ENCODE measurements at regions not wholly inside any gene's neighbourhood (a gene's known extent, or its start where the extent isn't known, plus 50 kb on each side); places are given as distances from the start of the nearest gene placed in this dataset.
"Not testable (repeated sequence)": the region's sequence is repeated elsewhere in the genome, so short reads cannot be mapped to it uniquely, and the experiment has no call there.

DNA sequence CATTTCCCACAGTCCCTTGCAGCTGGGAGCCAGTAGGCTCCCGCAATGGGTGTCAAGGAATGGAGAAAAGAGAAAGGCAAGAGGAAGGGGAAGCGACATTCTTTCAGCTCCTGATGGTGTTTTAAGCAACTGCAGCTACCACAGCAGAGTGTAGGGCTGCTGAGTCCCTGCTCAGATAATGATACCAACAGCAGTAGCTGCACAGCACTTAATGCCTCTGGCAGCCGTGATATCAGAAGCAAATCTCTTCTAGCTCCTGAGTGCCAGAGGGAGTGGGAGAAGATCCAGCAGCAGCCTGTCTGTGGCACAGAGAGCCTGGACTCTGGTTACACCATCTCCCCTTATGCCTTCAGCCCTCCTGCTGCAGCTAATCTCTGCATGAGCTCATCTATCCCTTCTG, 186.1 kb upstream of the LMCD1 start:
- DNase-seq: not testable (repeated sequence)

DNA sequence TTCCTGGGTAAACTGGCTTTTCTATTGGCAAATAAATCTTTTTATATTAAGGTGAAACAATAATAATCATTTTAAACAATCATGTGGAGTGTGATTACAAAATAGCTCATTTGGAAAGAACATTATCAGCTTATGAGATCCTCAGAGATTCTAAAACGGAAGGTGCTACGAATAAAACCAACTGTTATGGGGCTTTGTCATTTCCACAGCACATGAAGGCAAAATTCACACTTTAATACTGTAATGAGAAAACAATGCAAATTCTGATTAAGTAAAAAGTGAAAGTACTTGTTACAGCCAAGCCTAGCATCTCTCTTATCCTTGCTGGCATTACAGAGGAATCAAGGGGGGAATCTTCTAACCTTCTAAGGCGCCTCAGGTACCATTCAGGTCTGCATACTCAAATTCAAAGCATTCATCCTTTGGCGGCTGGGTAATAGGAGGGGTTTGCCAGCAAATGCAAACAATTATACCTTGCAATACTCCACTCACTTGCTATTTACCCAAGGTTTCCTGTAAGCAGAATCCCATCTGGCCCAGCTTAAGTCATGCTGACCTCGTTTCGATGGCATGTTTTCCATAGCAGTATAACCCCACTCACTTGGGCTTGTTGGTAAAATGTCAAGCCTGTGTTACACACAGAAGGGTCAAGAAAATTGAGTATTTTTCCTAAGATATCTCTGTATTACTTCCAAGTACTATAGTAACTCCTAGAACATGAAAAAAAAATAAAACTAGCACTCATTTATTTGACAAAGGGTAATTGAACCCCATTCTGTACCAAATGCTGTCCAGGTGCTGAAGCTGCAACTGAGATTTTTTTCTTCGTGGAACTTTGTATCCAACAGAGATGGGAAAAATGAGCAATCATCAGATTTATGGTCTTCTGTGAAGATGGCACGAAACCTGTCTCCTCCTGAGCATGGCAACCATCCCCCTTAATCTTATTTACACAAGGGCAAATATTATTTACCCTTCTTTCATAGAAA, 183.7 kb upstream of the LMCD1 start:
- DNase-seq: no peak

DNA sequence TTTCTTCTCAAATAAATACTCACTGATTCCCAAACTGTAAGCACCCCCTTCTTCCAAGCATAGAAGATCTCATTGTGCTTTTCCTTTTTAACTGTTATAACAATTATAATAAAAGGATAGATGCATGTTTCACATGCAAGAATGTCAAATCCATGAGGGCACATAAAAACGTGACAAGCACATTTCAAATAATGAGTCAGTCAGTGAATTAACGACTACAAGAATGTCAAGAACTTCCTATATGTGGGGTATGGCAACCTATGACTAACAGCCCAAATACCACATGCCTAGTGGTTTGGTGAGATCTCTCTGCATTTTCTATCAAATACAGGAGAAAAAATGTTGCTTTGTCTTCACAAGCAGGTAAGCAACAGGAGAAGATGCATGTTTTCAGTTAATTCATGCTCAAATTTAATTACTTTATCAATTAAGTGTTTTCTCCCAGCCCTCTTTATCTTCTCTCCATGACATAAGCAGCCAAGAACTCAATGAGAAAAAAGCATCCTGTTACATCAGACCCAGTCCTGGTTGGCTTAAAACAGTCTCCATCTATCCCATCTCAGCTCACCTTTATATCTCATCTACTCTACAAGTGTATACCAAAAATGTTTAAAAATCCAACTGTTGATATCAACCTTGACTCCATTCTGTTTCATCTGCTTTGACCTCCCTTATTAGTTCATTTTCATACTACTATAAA, 181.5 kb upstream of the LMCD1 start:
- no peak for DNase-seq

DNA sequence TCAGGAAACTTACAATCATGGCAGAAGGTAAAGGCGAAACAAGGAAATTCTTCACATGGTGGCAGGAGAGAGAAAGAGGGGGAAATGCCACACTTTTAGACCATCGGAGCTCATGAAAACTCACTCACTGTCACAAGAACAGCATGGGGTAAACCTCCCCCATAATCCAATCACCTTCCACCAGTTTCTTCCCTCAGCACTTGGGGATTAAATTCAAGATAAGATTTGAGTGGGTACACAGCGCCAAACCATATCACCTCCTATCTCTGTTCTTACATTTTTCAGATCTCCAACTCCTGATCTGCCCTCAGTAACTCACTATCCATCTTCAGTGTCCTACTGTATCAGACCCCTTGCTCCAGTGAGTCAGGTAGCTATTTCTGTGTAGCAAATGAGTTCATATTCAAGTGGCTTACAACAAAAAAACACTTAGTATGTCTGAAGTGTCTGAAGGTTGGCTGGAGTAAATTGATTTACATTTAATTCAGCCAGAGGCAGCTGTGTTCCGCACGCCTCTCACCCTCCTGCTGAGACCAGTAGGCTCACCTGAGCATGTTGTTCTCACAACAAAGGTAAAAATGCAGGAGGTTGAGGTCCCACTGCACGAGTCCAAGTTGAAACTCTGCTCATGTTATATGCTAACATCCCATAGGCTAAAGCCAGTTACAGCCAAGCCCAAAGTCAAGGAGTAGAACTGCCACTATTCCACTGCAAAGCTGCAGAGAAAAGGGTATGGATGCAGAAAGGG, 180.7 kb upstream of the LMCD1 start:
- DNase-seq: no peak

DNA sequence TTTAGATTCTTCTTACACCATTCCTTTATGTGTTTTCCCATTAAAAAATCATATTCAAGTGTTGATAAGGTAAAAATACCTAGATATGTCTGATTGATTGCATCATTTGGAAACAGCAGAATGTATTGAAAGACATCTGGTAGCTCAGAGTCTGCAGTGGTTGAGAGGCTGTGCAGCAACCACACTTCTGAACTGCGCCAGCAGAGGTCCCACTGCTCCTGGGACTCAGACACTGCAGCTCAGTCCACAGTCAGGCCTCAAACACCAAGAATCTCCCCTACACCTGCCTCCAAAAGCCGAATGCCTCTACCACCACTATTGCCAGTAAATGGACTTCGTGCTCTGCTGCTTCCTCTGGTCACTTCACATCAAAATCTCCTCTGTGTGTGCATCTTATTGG, 176.9 kb upstream of the LMCD1 start:
- DNase-seq: no peak

DNA sequence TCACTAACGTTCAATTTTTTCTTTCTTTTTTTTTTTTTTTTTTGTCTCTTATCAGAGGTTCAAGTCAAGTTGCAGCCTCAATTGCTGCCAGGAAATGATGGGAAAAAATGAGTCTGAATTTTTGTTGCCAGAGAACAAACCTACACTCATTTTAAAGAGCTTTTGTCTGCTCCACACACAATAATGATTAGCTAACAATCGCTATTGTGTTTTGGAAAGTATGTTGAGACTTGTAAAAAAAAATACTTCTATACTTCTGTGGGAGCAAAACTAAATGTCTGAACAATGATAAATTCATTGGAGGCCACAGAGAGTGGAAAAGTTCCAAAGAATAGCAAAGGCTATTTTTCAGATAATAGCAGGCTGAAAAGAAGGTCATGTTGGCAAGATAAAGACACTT, 176.3 kb upstream of the LMCD1 start:
- DNase-seq: no peak

DNA sequence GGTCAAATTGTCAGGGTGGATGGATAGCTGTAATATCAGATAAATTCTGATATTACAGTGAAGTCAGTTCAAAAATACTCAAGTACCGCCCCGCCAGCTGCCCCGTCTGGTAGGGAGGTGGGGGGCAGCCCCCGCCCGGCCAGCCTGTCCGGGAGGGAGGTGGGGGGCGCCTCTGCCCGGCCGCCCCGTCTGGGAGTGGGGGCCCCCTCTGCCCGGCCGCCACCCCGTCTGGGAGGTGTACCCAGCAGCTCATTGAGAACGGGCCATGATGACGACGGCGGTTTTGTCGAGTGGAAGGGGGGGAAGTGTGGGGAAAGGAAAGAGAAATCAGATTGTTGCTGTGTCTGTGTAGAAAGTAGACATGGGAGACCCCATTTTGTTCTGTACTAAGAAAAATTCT, 175.8 kb upstream of the LMCD1 start:
- not testable (repeated sequence) for DNase-seq

DNA sequence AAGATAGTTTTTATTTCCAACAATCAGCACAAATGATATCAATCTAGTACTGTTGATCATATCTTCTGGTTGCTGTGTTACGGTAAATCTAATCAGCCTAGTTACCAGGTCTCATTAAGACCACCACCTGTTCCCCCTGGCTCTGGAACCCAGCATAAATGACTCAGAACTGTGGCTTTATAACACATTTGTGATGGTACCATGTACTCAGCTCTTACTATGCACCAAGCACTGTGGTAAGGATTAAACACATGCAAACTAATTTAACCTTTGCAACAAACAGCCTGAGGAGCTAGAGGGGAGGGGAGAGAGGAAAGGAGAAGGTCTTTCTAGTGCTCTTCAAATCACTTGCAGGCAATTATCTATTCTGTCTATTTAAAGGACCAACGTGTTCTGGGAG, 173.9 kb upstream of the LMCD1 start:
- no peak for DNase-seq

DNA sequence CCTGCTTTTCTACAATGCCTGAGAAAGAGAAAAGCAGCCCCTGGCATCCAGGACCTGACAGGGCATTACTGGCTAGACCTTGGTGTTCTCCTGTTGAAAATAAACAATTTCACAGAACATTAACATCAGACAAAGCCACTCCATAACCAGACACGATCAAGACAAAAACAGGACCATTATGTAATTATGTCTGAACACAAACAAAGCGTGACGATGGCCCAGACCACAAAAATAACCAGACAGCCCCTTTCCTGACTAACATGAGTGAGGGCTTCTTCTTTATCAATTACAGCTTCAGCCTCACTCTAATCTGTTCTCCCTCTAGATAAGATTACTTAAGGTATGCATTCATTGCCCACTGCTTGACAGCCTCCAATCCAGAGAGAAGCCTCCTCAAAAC, 172.7 kb upstream of the LMCD1 start:
- no peak for DNase-seq

DNA sequence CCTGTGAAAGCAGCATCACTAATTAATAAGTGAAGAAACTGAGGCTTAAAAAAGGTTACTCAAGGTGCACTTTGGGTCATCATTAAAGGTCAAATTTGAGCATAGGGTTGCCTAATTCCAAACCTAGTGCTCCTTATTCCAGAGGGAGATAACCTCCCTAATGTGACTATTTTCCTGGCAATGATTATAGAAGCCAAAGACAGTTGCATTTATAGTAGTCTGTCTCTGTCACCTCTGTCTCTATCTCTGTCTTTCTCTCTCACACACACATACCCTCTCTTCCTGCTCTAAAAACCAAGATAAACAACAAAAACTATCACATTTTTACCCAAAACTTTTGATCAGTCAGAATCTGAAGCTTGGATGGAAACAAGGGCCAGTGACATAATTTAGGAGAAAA, 172.0 kb upstream of the LMCD1 start:
- no peak for DNase-seq

DNA sequence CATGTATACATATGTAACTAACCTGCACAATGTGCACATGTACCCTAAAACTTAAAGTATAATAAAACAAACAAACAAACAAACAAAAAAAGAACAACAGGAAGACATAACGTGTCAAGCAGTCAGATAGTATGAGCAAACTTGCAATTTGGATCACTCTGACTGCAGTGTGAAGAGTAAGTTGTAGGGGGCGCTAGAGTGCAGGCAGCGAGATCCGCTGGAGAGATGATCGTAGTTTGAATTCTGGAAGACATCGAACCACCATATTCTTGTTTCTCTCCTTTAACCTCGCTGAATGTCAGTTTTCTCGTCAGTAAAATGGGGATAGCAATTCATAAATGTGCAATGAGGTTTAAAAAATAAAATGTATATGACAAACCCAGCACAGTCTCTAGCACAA, 165.2 kb upstream of the LMCD1 start:
- DNase-seq: no peak

DNA sequence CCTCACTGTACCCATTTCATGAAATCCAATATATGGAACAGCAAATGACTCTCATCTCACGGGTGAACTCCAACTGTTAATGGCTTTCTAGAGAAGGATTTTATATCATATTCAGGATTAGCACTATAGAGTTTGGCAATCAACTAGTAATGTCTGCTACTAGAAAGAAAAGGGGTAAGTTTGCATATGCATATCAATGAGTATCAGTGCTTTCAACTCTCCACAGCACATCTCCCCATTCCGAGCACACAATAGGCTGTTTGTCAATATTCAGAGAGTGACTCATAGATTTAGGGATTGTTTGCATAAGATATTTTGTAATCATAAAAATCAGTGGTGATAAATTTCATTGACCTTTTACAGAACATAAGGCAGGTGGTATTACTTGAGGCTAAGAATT, 163.2 kb upstream of the LMCD1 start:
- DNase-seq: no peak

DNA sequence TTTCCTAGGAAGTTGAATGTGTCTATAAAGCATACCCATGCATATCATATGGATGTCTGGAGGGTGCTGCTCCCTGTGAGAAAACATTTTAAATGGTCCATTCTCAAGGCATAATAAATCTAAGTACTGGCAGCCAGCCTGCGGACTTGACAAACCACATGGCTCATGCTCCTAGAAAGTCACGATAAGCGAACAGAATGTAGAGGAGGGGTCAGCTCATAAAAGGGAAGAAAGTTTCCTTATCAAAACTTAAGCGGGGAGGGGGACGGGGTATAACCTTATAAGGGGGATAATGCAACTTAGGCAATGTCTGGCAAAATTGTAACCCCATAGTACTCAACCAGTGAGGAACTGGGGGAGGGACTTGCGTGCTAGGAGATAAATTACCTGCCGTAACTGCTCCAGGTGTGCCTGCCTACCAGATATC, 159.8 kb upstream of the LMCD1 start:
- no peak for DNase-seq

DNA sequence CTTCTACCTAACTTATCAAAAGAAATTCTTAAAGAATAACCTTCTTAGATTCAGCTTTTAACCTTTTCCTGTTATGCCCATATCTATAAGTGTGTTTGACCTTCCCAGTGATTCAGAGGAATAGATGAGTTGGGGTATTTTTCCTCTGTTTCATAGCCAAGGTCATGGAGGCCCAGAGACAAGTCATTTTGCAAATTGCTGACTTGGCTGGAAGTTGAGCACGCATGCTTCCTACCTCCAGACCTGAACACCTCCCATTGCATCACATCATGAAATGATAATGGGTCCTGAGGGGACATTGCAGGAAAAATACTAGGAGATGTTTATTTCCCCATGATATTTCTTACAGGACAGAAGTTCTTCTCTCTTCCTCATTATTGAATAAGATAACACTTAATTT, 158.6 kb upstream of the LMCD1 start:
- DNase-seq: no peak

DNA sequence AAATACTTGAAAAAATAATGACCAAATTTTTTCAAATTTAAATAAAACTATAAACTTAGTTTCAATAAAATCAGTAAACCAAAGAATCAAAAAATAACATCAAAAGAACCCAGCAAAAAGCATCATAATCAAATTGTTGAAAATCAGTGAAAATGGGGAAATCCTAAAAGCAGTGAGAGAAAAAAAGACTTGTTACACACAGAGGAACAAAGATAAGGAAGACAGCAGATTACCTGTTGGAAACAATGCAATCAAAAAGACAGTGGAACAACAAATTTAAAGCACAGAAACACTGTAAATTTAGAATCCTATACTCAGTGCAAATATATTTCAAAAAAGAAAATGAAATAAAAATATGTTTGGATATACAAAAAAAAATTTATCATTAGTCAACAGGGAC, 156.2 kb upstream of the LMCD1 start:
- no peak for DNase-seq

DNA sequence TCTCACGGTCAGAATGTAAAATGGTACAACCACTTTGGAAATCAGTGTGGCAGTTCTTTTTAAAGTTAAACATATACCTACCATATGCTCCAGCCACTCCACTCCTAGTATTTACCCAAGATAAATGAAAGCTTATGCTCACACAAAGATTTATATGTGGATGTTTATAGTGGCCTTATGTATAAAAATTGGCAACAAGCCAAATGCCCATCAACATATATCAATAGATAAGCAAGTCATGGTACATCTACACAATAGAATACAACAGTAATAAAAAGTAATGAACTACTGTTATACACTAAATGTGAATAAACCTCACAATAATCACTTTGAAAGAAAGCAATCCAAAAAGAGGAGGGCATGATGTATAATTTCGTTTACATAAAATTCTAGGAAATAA, 153.5 kb upstream of the LMCD1 start:
- no peak for DNase-seq

DNA sequence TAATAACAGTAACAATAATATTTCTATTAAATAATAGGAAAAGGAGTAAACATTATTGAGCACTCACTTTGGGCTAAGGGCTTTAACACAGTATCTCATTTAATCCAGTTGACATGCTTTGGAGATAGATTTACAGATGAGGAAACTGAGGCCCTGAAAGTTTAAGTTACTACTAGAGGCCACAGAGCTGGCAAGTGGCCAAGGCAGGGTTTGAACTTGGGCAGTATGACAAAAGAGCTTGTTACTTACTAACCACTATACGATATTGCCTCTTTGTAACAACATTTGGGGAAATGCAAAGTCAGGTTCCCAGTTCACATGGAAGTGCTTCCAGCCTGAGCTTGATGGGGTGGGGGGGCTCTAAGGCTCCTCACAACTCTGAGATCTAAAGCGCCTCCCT, 149.1 kb upstream of the LMCD1 start:
- DNase-seq: no peak

DNA sequence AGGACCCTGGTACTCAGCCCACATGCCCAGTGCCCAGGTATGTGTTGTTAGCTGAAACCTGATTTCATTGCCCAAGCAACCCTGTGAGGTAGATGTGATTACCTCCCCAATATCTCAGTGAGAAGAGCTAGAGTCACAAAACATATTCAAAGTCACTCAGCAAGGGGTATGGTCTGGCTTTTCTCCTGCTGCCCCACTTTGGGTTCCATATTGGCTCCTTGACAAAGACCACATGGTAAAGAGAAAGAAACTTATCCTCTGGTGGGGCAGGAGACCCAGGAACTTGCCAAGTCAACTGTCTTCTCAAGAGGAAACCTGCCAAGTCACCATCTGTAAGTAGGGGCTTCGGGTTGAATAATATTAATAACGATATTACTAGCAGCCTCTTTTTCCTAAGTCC, 148.3 kb upstream of the LMCD1 start:
- DNase-seq: no peak

DNA sequence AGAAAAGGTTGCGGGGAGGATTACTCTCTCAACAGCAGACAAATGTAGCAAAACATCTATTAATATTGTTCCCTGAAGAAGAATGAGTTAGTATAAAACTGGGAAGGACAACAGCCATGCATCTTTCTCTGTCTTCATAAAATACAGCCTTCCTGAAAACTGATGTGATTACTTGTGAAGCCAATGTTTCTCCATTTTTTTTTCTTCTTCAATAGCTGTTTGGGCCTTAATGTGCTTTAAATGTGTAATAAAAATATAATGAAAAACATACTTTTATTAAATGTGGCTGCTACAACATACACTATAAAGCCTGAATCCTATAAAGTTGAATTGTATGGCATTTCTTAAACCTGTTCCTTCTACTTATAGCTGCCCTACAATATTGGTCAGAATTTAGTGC, 146.3 kb upstream of the LMCD1 start:
- DNase-seq: no peak

DNA sequence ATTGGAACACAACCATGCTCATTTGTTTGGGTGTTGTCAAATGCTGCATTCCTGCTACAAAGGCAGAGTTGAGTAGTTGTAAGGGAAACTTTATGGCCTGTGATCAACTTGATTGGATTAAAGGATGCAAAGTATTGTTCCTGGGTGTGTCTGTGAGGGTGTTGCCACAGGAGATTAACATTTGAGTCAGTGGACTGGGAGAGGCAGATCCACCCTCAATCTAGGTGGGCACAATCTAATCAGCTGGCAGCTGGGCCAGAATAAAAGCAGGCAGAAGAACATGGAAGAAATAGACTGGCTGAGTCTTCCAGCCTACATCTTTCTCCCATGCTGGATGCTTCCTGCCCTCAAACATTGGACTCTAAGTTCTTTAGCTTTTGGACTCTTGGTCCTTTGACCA, 145.6 kb upstream of the LMCD1 start:
- not testable (repeated sequence) for DNase-seq

DNA sequence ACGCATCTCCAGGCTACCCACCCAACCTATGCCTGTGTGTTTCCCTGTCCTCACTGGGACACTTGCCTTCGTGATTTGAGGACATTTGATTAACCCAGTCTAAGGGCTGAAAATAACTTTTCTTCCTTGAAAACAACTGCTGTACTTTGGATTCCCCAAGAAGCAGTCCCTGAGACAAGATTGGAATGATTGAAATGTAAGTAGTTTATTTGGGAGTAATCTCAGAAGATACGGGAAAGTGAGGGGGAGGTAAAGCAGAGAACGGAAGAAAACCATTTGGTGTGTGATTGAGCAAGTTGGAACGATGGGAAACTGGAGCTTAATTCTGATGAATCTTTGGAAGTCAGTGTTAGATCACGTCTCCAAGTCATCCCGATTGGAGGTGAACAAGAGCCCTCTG, 143.8 kb upstream of the LMCD1 start:
- DNase-seq: no peak

DNA sequence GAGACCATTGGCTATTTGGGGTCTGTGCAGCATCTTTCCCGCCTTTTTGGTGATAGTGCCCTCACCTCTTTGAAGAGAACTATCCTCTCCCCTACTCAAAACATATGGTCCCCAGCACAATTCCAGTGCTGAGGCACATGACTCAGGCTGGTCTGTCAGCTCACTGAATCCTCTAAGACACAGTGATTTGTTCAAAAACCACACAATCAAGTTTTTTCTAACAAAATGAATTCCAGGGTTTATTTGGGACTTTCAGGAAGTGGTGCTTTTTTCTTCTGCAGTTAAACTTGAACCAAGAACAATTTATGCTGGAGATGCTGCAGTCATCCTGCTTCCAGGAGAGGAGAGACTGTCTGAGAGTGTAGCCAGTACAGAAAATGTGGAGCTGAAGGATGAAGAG, 142.5 kb upstream of the LMCD1 start:
- DNase-seq: no peak

DNA sequence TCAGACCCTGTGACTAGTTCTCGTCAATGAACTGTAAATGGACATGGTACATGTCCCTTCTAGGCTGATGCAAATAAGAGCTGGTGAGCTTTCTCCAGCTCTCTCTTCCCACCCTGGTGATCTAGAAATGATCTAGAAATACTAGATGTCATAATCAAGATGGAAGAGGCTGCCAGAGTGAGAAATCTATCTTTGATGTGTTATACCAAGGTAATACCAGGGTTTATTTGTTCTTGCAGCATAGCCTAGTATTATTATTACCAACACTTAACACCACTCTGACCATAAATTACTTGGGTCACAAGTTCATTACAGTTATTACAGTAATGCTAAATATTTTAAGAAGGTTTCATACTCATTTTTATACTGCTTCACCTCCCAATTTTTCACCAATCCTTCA, 138.4 kb upstream of the LMCD1 start:
- no peak for DNase-seq

DNA sequence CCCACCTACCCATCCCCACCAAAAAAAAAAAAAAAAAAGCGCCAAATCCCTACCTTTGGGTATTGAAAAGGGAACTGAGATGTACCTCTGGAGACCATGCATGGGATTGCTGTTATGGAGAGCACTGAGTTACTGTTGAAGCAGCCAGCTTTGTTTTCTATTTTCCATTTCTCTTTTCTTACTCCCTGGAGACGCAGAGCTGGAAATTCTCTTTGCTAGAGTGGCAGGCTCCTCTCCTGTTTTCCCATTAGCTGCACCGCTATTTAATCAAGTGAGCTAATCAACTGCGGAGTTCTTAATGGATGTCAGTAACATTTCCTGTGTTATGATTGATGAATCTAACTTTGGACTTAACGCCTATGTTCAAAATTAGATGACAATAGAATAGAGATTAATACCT, 136.1 kb upstream of the LMCD1 start:
- no peak for DNase-seq
